Spleen (tissue), 11 donors: ENCODE measurements at regions not wholly inside any gene's neighbourhood (a gene's known extent, or its start where the extent isn't known, plus 50 kb on each side); places are given as distances from the start of the nearest gene placed in this dataset.

Experiments used
- DNase-seq: peaks from one replicate; pipeline ENCODE4 v3.0.0-alpha.2; 2020
- H3K27ac ChIP-seq, 8 donors: fragments of 200-600 bp; sonication (generic) in 7 of 8; 1 replicate in 4 of 8; 2 replicates in 4 of 8; pipeline versions ENCODE4 v1.5.0 to v1.8.0; 2016 to 2021; ENCODE audit warnings: inconsistent platforms in 4 of 8, mild to moderate bottlenecking in 4 of 8, moderate library complexity in 1 of 8
- H3K27me3 ChIP-seq, 7 donors: fragments of 200-600 bp; sonication (generic) in 6 of 7; replicated peaks in 1 of 7; 1 replicate in 4 of 7; 2 replicates in 3 of 7; pipeline versions ENCODE4 v1.5.0 to v1.8.0; 2016 to 2021; ENCODE audit warnings: inconsistent platforms in 3 of 7, mild to moderate bottlenecking in 1 of 7
- H3K36me3 ChIP-seq, 6 donors: fragments of 200-600 bp; sonication (generic) in 5 of 6; 1 replicate in 4 of 6; 2 replicates in 2 of 6; pipeline versions ENCODE4 v1.5.0 to v1.8.0; 2016 to 2021; ENCODE audit warnings: inconsistent platforms in 2 of 6
- H3K4me1 ChIP-seq, 6 donors: fragments of 200-600 bp; sonication (generic) in 5 of 6; 1 replicate in 3 of 6; 2 replicates in 3 of 6; pipeline versions ENCODE4 v1.5.0 to v1.8.0; 2016 to 2021; ENCODE audit warnings: inconsistent platforms in 3 of 6
- H3K4me3 ChIP-seq, 8 donors: fragments of 200-600 bp; sonication (generic) in 7 of 8; 1 replicate in 4 of 8; 2 replicates in 4 of 8; pipeline versions ENCODE4 v1.5.0 to v1.8.0; 2016 to 2021; ENCODE audit warnings: inconsistent platforms in 4 of 8, mild to moderate bottlenecking in 4 of 8, moderate library complexity in 2 of 8
- H3K9me3 ChIP-seq, 8 donors: fragments of 200-600 bp; sonication (generic) in 7 of 8; 1 replicate in 4 of 8; 2 replicates in 4 of 8; pipeline versions ENCODE4 v1.5.0 to v1.8.0; 2016 to 2021; ENCODE audit warnings: inconsistent platforms in 4 of 8
- CTCF ChIP-seq, 11 experiments: fragments of 200-600 bp in 7 of 11; fragments of 450-650 bp in 4 of 11; sonication (generic) in 4 of 11; IDR thresholded peaks in 8 of 11; conservative IDR thresholded peaks in 3 of 11; 1 replicate in 7 of 11; 2 replicates in 4 of 11; pipeline versions ENCODE4 v1.4.0 to v1.8.0; 2016 to 2021; ENCODE audit warnings: antibody characterized with exemption in 11 of 11, inconsistent platforms in 4 of 11, mild to moderate bottlenecking in 1 of 11
- POLR2A ChIP-seq, 3 donors: fragments of 450-650 bp; IDR thresholded peaks; one replicate each; pipeline ENCODE4 v1.5.1; 2017; ENCODE audit warnings: antibody characterized with exemption in 3 of 3, mild to moderate bottlenecking in 1 of 3
- POLR2AphosphoS5 ChIP-seq, 3 donors: sonication (generic); formaldehyde crosslinking; IDR thresholded peaks; one replicate each; pipeline ENCODE4 v1.5.1; 2017; ENCODE audit warnings: antibody characterized with exemption in 3 of 3
- WGBS, 5 donors: extraction: QIAGEN DNeasy Blood & Tissue Kit in 3 of 5; methylation state at CpG; one replicate each; pipeline versions ENCODE4 v1.1.5 to v1.1.7; 2013 to 2018; 5-methylcytosine and 5-hydroxymethylcytosine counted together
- intact Hi-C: fragments of 100-400 bp; cut with DNase I; formaldehyde crosslinking; loops from one replicate; pipeline ENCODE4 v1.15.0; 2023; ENCODE audit warnings: low total_unique reads
- donor health status: healthy with polysubstance abuse.
- donor health status: DM: no; HTN: no; CAD: no; lungs with moderate emphysema.
- donor health status: DM: no; HTN: no; CAD: no.
- donor health status: Bipolar disorder and iron deficiency.
- donor health status: healthy.
- donor health status: DM: no; HTN: no; CAD: no.
- donor health status: DM: yes; HTN: yes; CAD: no.

DNA sequence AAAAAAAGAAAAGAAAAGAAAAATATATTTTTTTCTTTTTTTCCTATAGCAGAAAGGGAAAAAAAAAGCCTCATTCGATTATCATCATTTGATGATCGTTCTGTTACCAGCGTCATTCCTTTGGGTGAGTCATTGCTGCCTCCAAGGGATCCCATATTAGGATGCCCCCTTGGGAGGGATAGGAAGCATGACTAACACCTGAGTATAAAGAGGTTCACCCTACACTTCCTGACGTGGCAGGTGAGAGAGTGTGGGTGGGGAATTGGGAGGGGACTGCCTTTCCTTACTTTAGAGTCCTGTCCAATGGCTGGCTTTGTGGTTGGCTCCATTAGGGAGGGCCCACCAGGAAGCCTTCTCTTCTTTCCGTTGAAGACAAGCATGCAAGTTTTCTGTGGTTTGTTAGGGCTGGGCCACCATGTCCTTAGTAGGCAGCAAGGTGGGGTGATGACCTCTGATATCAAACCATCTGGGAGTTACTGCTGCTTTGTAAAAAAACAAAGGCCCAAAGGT, 56.1 kb upstream of the FUT8 start:
- Histone ChIP-seq H3K27me3 (no peaks in the 10 kb centered on the region), H3K9me3 (no peaks in the 10 kb centered on the region), H3K4me1 (peaks cover 0 to 25% (median 6%) of the 10 kb centered on the region in 6 donors), H3K36me3 (no peaks in the 10 kb centered on the region), H3K27ac (peak overlapping the region in 4 of 8 donors; percentile 6 to 72 (median 42)), H3K4me3 (no peak overlapping the region)
- WGBS, 5 donors = 70 to 78% (median 74%) methylated on average over 5 of the region's 5 CpGs
- DNase-seq = no peak
- no peak for TF ChIP-seq POLR2A (IDR thresholded peaks at IDR 0.05)
- no peak for TF ChIP-seq POLR2AphosphoS5 (IDR thresholded peaks at IDR 0.05)
- no peak for TF ChIP-seq CTCF (IDR thresholded peaks at IDR 0.05 in 8 of 11, conservative IDR thresholded peaks at IDR 0.05 in 3 of 11)
- intact Hi-C loops = no loop called here

DNA sequence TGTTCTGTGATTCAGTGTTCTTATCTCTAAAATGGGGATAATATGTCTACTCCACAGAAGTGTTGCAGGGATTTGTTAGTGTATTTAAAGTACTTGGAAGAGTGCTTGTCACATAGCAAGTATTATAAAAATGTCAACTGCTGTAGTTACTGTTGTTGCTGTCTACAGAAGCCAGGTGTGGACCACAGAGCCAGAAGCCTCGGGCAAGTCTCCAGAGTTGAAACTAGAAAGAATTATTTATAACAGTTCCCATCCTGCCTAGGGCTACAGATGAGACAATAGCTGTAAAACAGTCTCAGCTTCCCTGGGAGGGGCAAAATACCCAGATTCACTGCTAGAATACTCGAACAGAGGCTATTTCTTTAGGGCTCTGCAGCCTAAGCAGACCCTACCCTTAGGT, 55.4 kb upstream of the FUT8 start:
- Histone ChIP-seq H3K27me3 (no peaks in the 10 kb centered on the region), H3K4me1 (peaks cover 0 to 18% (median 4%) of the 10 kb centered on the region in 6 donors), H3K27ac (peak overlapping the region in 4 of 8 donors; percentile 5 to 72 (median 42)), H3K36me3 (no peaks in the 10 kb centered on the region), H3K4me3 (no peak overlapping the region), H3K9me3 (no peaks in the 10 kb centered on the region)
- intact Hi-C loops = no loop called here
- TF ChIP-seq CTCF (IDR thresholded peaks at IDR 0.05 in 8 of 11, conservative IDR thresholded peaks at IDR 0.05 in 3 of 11) = no peak
- no peak for TF ChIP-seq POLR2A (IDR thresholded peaks at IDR 0.05)
- TF ChIP-seq POLR2AphosphoS5 (IDR thresholded peaks at IDR 0.05) = no peak
- 53 to 75% (median 66%) methylated on average over 2 of the region's 2 CpGs for WGBS, 5 donors
- DNase-seq = no peak

DNA sequence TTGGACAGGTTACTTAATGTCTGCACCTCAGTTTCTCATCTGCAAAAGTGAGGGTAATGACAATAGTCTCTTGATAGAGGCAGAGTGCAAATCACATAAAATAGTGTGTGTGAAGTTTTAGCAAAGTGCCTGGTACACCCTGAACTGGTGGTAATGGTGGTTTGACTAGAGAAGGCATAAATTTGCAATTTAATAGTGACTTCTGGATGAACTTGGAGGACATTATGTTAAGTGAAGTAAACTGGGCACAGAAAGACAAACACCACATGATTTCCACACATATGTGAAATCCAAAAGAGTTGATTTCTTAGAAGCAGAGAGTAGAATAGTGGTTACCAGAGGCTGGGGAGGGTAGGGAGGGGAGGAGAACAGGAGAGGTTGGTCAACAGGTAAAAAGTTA, 54.8 kb upstream of the FUT8 start:
- no peaks in the 10 kb centered on the region for H3K36me3 ChIP-seq
- H3K4me1 ChIP-seq = peaks cover 0 to 17% (median 2%) of the 10 kb centered on the region in 6 donors
- TF ChIP-seq CTCF (IDR thresholded peaks at IDR 0.05 in 8 of 11, conservative IDR thresholded peaks at IDR 0.05 in 3 of 11) = no peak
- TF ChIP-seq POLR2AphosphoS5 (IDR thresholded peaks at IDR 0.05) = no peak
- TF ChIP-seq POLR2A (IDR thresholded peaks at IDR 0.05) = no peak
- H3K9me3 ChIP-seq = no peaks in the 10 kb centered on the region
- intact Hi-C loops = no loop called here
- H3K4me3 ChIP-seq = no peak overlapping the region
- DNase-seq = no peak
- H3K27ac ChIP-seq = peak overlapping the region in 3 of 8 donors; percentile 5 to 63 (median 26)
- H3K27me3 ChIP-seq = no peaks in the 10 kb centered on the region

DNA sequence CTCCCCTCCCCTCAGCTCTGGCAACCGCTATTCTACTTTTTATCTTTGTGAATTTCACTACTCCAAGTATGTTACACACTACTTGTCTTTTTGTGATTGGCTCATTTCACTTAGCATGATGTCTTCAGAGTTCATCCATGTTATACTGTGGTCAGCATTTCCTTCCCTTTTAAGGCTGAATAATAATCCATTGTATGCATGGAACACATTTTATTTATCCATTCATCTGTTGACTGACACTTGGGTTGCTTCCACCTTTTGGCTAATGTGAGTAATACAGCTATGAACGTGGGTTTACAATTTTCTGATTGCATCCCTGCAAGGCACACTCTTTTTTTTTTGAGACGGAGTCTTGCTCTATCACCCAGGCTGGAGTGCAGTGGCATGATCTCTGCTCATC, 53.0 kb upstream of the FUT8 start:
- Histone ChIP-seq H3K4me1 (peaks cover 0 to 10% (median 0%) of the 10 kb centered on the region in 6 donors), H3K27me3 (no peaks in the 10 kb centered on the region), H3K27ac (no peak overlapping the region), H3K4me3 (no peak overlapping the region), H3K9me3 (no peaks in the 10 kb centered on the region), H3K36me3 (no peaks in the 10 kb centered on the region)
- WGBS, 5 donors = 57 to 70% (median 61%) methylated on average over 3 of the region's 3 CpGs
- intact Hi-C loops = no loop called here
- TF ChIP-seq CTCF (IDR thresholded peaks at IDR 0.05 in 8 of 11, conservative IDR thresholded peaks at IDR 0.05 in 3 of 11) (peak in 1 of 11 experiments; percentile 8), POLR2AphosphoS5 (IDR thresholded peaks at IDR 0.05) (no peak)
- DNase-seq = no peak
